PFSK-1 (cell line): ENCODE measurements at regions not wholly inside any gene's neighbourhood (a gene's known extent, or its start where the extent isn't known, plus 50 kb on each side); places are given as distances from the start of the nearest gene placed in this dataset.

Experiments
- FOXP2 ChIP-seq: optimal IDR thresholded peaks from 2 replicates; pipeline ENCODE3; 2011; ENCODE audit warnings: borderline replicate concordance, control low read depth, inconsistent platforms; ENCODE audit not compliant: insufficient read depth; ENCODE audit errors: extremely low read length, extremely low read depth
- POLR2AphosphoS5 ChIP-seq: IDR thresholded peaks from 2 replicates; pipeline ENCODE4 v1.6.1; 2012; ENCODE audit warnings: low read depth, mild to moderate bottlenecking, control low read depth, low read length, moderate library complexity
- SIN3A ChIP-seq: IDR thresholded peaks from 2 replicates; pipeline ENCODE4 v1.6.1; 2012; ENCODE audit warnings: mild to moderate bottlenecking, low read length, moderate library complexity, borderline replicate concordance; ENCODE audit not compliant: insufficient read depth
- TAF1 ChIP-seq: IDR thresholded peaks from 2 replicates; pipeline ENCODE4 v1.6.1; 2012; ENCODE audit warnings: low read length, control low read depth, borderline replicate concordance; ENCODE audit not compliant: insufficient read depth
- TF ChIP-seq, protein P1 (sequence below), 2 experiments: IDR thresholded peaks; 2 replicates each; pipeline versions ENCODE4 v1.6.1 to v1.8.0; 2011 to 2012; ENCODE audit warnings: low read depth in 2 of 2, low read length in 2 of 2, control low read depth in 1 of 2, inconsistent platforms in 1 of 2, mild to moderate bottlenecking in 1 of 2, moderate library complexity in 1 of 2; ENCODE audit not compliant: insufficient read depth in 1 of 2

DNA sequence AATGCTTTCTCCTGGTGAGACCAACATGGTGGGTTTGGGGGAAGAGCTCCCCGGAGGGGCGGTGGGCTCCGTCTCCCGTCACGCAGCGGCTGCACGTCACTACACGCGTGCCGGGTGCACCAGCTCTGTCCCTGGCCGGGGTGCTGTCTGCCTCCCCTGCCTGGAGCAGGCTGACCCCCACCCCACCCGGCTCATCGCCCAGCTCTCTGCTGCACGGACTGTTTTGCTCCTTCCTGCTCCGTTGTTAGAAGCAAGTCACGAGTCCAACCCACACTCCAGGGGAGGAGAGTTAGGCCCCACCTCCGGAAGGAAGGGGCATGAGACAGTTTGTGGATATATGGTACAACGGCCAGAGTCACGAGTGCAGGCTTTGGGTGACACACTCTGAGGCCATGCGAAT lies 364.9 kb downstream of the BRD1 start:
- TF ChIP-seq TAF1, result no peak
- no peak for TF ChIP-seq SIN3A
- TF ChIP-seq FOXP2, result no peak
- TF ChIP-seq POLR2AphosphoS5, result no peak
- TF ChIP-seq, protein P1, sequence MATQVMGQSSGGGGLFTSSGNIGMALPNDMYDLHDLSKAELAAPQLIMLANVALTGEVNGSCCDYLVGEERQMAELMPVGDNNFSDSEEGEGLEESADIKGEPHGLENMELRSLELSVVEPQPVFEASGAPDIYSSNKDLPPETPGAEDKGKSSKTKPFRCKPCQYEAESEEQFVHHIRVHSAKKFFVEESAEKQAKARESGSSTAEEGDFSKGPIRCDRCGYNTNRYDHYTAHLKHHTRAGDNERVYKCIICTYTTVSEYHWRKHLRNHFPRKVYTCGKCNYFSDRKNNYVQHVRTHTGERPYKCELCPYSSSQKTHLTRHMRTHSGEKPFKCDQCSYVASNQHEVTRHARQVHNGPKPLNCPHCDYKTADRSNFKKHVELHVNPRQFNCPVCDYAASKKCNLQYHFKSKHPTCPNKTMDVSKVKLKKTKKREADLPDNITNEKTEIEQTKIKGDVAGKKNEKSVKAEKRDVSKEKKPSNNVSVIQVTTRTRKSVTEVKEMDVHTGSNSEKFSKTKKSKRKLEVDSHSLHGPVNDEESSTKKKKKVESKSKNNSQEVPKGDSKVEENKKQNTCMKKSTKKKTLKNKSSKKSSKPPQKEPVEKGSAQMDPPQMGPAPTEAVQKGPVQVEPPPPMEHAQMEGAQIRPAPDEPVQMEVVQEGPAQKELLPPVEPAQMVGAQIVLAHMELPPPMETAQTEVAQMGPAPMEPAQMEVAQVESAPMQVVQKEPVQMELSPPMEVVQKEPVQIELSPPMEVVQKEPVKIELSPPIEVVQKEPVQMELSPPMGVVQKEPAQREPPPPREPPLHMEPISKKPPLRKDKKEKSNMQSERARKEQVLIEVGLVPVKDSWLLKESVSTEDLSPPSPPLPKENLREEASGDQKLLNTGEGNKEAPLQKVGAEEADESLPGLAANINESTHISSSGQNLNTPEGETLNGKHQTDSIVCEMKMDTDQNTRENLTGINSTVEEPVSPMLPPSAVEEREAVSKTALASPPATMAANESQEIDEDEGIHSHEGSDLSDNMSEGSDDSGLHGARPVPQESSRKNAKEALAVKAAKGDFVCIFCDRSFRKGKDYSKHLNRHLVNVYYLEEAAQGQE (IDR thresholded peaks at IDR 0.05; ENCODE audit: insufficient read depth in 1 of 2, low read depth in 2 of 2, low read length in 2 of 2), result no peak

DNA sequence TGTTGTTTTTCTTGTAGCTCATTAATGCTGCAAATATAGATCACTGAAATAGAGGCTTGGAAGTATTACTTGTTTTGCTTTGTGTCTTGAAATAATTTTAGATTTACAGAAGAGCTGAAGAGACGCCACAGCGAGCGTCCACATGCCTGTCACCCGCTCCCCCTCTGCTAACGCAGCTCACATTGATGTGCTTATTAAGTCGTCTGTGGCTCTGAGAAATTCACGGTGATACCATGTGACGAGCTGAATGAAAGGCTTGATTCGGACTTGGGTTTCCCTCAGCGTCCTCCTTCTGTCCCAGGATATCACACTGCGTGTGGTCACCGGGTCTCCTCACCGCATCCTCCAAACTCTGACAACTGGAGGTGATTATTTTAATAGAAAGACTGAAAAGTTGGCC lies 365.4 kb downstream of the BRD1 start:
- TF ChIP-seq, protein P1 (IDR thresholded peaks at IDR 0.05; ENCODE audit: insufficient read depth in 1 of 2, low read depth in 2 of 2, low read length in 2 of 2), result no peak
- no peak for TF ChIP-seq FOXP2
- TF ChIP-seq POLR2AphosphoS5, result no peak
- TF ChIP-seq SIN3A, result no peak
- TF ChIP-seq TAF1, result no peak

DNA sequence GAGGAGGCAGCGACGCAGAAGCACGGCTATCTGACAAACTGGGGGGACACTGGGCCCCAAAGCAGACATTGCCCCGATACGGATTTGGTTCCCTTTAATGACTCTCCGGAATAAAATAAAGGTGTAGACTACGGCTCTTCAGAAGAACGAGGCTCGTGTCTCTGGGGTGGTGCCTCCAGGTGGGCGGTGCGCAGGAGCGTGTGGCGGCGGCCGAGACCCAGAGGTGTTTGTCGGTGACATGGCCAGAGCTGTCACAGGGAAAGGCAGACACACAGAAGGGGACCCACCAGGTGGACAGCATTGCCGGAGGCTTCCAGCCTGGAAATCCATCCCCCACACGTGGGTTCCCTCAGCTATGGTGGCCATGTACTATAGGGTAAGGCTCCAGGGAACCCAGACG lies 366.0 kb downstream of the BRD1 start:
- TF ChIP-seq FOXP2 (no peak), TAF1 (no peak), SIN3A (no peak), POLR2AphosphoS5 (no peak)
- TF ChIP-seq, protein P1 (IDR thresholded peaks at IDR 0.05; ENCODE audit: insufficient read depth in 1 of 2, low read depth in 2 of 2, low read length in 2 of 2), result no peak

DNA sequence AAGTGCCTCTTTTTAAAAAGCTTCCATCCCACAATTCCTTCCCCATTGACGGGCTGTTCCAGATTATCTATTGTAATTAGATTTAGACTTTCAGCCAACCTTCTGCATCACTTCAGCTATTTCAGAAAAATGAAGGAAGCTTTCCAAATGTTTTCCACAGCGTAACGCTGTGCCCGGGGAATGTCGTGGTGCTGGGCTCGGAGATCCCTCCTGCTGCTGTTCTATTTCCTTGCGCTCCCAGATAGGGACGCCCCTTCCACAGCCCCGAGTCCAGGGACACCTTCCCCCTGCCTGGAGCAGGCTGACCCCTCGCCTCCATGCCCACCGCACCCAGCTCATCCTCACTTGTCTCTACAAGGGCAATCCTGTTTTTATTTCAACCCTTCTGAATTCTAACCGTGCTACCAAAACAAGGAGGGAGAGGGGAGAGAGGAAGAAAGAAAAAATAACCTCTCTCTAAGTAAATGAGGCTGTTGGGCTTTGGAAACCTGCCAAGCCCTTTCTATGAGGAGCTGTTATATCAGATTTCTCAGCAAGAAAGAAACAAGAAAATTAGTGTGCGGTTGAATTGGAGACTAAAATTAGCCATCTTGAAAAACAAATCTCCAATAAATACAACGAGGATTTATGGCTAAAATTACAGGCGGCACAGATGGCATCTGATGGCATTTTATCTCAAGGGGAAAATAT lies 366.9 kb downstream of the BRD1 start:
- no peak for TF ChIP-seq TAF1
- no peak for TF ChIP-seq FOXP2
- no peak for TF ChIP-seq POLR2AphosphoS5
- TF ChIP-seq, protein P1 (IDR thresholded peaks at IDR 0.05; ENCODE audit: insufficient read depth in 1 of 2, low read depth in 2 of 2, low read length in 2 of 2), result no peak
- TF ChIP-seq SIN3A, result no peak

DNA sequence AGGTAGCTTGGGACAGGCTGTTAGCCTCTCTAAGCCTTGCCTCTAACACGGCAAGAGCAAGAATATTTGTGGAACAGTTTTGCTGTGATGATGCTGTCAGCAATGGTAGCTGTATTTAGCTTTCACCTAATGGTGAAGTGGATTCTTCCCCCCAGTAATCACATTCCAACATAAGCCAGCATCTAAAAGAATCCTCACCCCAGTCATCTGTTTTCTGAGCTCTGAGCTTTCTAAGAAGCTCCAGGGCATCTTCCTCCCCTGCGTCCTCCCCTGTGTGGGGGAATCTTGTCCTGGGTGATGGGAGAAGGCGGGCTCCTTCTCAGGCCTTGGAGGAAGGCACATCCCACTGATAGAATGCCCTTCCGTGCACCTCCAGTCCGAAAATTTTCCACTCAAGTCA lies 367.6 kb downstream of the BRD1 start:
- no peak for TF ChIP-seq SIN3A
- no peak for TF ChIP-seq TAF1
- TF ChIP-seq FOXP2, result no peak
- TF ChIP-seq POLR2AphosphoS5, result no peak
- TF ChIP-seq, protein P1 (IDR thresholded peaks at IDR 0.05; ENCODE audit: insufficient read depth in 1 of 2, low read depth in 2 of 2, low read length in 2 of 2), result no peak
